Progenitor cell of endocrine pancreas (in vitro differentiated cells): ENCODE measurements at regions not wholly inside any gene's neighbourhood (a gene's known extent, or its start where the extent isn't known, plus 50 kb on each side); places are given as distances from the start of the nearest gene placed in this dataset.

Experiments
- DNase-seq: peaks from one replicate; pipeline ENCODE4 v3.0.0; 2021; ENCODE audit warnings: low spot score; ENCODE audit not compliant: unreplicated experiment
- H3K27ac Mint-ChIP-seq: 2 replicates; pipeline ENCODE4 v1.8.0; 2021; ENCODE audit warnings: mild to moderate bottlenecking, moderate library complexity, mixed read lengths
- H3K27me3 Mint-ChIP-seq: 2 replicates; pipeline ENCODE4 v1.8.0; 2021; ENCODE audit warnings: mixed read lengths
- H3K36me3 Mint-ChIP-seq: 2 replicates; pipeline ENCODE4 v1.8.0; 2022; ENCODE audit warnings: mixed read lengths; ENCODE audit not compliant: insufficient read depth
- H3K4me1 Mint-ChIP-seq: 2 replicates; pipeline ENCODE4 v1.8.0; 2021; ENCODE audit warnings: low read depth, mixed read lengths
- H3K4me3 Mint-ChIP-seq: 2 replicates; pipeline ENCODE4 v1.8.0; 2021; ENCODE audit warnings: low read depth, mild to moderate bottlenecking, moderate library complexity, mixed read lengths
- H3K9me3 Mint-ChIP-seq: 2 replicates; pipeline ENCODE4 v1.8.0; 2021; ENCODE audit warnings: low read depth, mixed read lengths
- CTCF ChIP-seq: fragments of 200-600 bp; sonication (generic); IDR thresholded peaks from one replicate; pipeline ENCODE4 v1.5.0; 2021; ENCODE audit warnings: antibody characterized with exemption, mild to moderate bottlenecking; ENCODE audit not compliant: unreplicated experiment

GRCh38 chr4:14396183-14396582 lies 606.1 kb upstream of the CPEB2 start:
- H3K4me3 Mint-ChIP-seq = no peak overlapping the region

GRCh38 chr4:14399848-14400247 lies 602.4 kb upstream of the CPEB2 start:
- H3K4me3 Mint-ChIP-seq = no peak overlapping the region
- H3K27me3 Mint-ChIP-seq = no peaks in the 10 kb centered on the region
- TF ChIP-seq CTCF = no peak
- H3K4me1 Mint-ChIP-seq = no peaks in the 10 kb centered on the region
- H3K9me3 Mint-ChIP-seq = peaks cover 9% of the 10 kb centered on the region
- no peak for DNase-seq
- H3K36me3 Mint-ChIP-seq = no peaks in the 10 kb centered on the region
- no peak overlapping the region for H3K27ac Mint-ChIP-seq

More at GRCh38 chr4:14396183-14396582, 606.1 kb upstream of the CPEB2 start:
- no peaks in the 10 kb centered on the region for H3K36me3 Mint-ChIP-seq
- DNase-seq = no peak
- H3K9me3 Mint-ChIP-seq = peaks cover 4% of the 10 kb centered on the region
- peaks cover 3% of the 10 kb centered on the region for H3K27me3 Mint-ChIP-seq
- no peak overlapping the region for H3K27ac Mint-ChIP-seq
- H3K4me1 Mint-ChIP-seq = peaks cover 4% of the 10 kb centered on the region
- no peak for TF ChIP-seq CTCF

- H3K27ac Mint-ChIP-seq = no peak overlapping the region
Measured at GRCh38 chr4:14400307-14400706, 602.0 kb upstream of the CPEB2 start.

GRCh38 chr4:14403132-14403531 lies 599.1 kb upstream of the CPEB2 start:
- no peak for TF ChIP-seq CTCF
- Mint-ChIP-seq H3K27me3 (no peaks in the 10 kb centered on the region), H3K4me3 (no peak overlapping the region), H3K9me3 (peaks cover 9% of the 10 kb centered on the region), H3K4me1 (no peaks in the 10 kb centered on the region), H3K36me3 (no peaks in the 10 kb centered on the region), H3K27ac (peak overlapping the region; percentile 85)
- no peak for DNase-seq

More at GRCh38 chr4:14400307-14400706, 602.0 kb upstream of the CPEB2 start:
- Mint-ChIP-seq H3K36me3 (no peaks in the 10 kb centered on the region), H3K4me3 (no peak overlapping the region), H3K9me3 (peaks cover 9% of the 10 kb centered on the region), H3K4me1 (no peaks in the 10 kb centered on the region), H3K27me3 (no peaks in the 10 kb centered on the region)
- no peak for DNase-seq
- no peak for TF ChIP-seq CTCF

GRCh38 chr4:14404730-14405129 lies 597.6 kb upstream of the CPEB2 start:
- Mint-ChIP-seq H3K4me1 (peaks cover 3% of the 10 kb centered on the region), H3K27ac (peak overlapping the region; percentile 44), H3K4me3 (no peak overlapping the region), H3K9me3 (peaks cover 5% of the 10 kb centered on the region), H3K27me3 (no peaks in the 10 kb centered on the region), H3K36me3 (no peaks in the 10 kb centered on the region)
- no peak for DNase-seq
- no peak for TF ChIP-seq CTCF
